NCI-H1417 treated with DMSO at 0.1 percent for 48 hours (cell line): ENCODE measurements at regions not wholly inside any gene's neighbourhood (a gene's known extent, or its start where the extent isn't known, plus 50 kb on each side); places are given as distances from the start of the nearest gene placed in this dataset.

ENCODE experiments used
- DNase-seq: peaks from one replicate; lab custom pipeline; 2025; lab: John Stamatoyannopoulos, UW

DNA sequence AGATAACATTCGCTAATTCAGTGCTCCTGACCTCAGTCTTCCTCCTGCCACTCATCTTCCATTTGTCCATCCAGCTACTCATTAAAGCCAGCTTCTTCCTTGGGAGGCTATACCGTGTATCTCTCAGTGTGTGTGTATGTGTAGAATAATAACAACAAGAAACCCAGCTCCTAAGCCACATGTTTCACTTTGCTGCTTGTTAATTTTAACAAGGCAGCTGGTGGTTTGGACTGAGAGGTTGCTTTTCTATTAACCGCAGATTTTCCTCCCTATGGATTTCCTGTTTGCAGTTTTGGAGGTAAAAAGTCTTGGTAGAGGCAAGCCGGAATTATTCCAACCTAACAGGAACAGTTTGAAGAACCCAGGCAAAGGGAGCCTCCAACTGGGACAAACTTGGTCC lies 165.0 kb downstream of the ADAMTS15 start:
- no peak for DNase-seq

DNA sequence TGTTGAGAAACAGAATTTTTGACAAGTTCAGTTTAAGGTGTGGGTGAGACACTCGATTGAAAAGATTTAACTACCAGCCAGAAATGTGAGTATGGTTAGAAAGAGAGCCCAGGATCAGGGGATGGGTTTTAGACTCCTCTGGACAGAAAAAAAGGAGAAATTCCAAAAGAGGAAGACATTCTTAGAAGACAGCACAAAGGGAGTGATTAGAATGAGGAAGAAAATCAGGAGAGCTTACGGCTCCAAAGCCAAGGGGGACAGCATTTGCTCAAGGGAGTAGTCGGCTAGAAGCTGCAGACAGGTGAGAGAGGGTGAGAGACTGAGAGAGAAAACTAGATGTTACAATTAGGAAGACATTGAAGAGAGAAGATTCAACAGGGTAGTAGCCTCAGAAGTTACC lies 166.1 kb downstream of the ADAMTS15 start:
- no peak for DNase-seq

GRCh38 chr11:130615561-130615960 lies 167.1 kb downstream of the ADAMTS15 start:
- no peak for DNase-seq

- DNase-seq: no peak
Observed at GRCh38 chr11:130616573-130616972, 168.1 kb downstream of the ADAMTS15 start.

DNA sequence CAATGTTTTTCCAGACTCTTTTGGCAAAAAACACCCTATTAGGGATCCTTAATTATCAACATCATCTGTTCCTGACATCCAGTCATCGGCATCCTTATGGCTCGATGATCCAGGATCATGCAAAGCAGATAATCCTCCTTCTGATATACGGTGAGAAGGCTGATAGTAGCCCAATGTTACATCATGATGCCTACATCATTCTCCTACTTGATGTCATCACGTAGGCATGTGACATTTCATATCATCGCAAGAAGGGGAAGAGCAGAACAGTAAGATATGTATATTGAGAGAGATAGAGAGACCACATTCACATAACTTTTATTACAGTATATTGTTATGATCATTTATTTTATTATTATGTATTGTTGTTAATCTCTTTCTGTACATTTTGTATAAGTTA lies 168.6 kb downstream of the ADAMTS15 start:
- no peak for DNase-seq

GRCh38 chr11:130620548-130620947 lies 172.1 kb downstream of the ADAMTS15 start:
- DNase-seq: no peak

- no peak for DNase-seq
Observed at GRCh38 chr11:130622141-130622542, 173.7 kb downstream of the ADAMTS15 start.

- no peak for DNase-seq
Observed at GRCh38 chr11:130623670-130624668, 175.5 kb downstream of the ADAMTS15 start.

DNA sequence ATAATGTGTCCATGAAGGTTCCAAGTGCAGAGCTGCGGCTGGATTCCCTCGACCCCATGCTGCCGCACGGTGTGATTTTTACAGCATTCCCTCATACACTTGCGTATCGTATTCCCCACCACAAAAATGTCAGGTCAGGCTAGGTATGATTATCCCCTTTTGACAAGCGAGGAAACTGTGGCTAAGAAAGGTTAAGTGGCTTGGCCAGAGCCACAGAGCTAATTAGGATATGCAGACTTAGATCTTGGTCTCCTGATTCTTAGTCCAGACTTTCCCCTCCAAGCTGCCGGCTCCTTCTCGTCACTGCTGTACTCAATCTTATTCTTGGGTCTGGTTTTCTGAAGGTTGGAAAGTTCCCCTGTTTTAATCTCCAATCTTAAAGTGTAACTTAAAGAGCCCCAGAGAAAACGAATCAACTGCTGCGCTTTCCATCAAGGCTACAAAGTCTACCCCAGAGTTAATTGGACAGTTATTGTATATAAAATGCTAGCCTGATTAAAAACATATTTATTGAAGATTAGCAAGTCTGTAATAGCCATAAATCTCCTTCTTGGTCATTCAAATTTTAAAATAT lies 176.6 kb downstream of the ADAMTS15 start:
- DNase-seq: no peak

GRCh38 chr11:130625578-130626306 lies 177.3 kb downstream of the ADAMTS15 start:
- no peak for DNase-seq

GRCh38 chr11:130629039-130629438 lies 180.6 kb downstream of the ADAMTS15 start:
- DNase-seq: no peak

DNA sequence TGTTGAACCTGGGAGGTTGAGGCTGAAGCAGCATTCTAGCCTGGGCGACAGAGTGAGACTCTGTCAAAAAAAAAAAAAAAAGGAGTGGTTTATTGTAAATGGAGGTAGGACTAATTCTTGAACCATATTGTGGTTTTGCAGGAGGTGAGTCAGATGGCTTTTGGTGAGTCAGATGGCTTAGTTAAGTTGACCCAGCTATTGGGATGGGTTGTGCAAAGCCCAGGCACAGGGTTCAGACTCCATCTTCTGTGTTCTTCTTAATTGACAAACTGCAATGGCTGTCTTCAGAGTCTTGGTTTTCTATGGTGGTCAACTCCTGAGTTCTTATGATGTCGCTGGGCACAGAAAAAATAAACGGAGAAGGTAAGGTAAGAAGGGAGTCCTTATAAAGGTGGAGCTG lies 182.7 kb downstream of the ADAMTS15 start:
- DNase-seq: no peak

- no peak for DNase-seq
Observed at GRCh38 chr11:130633466-130633865, 185.0 kb downstream of the ADAMTS15 start.

GRCh38 chr11:130634186-130634585 lies 185.7 kb downstream of the ADAMTS15 start:
- no peak for DNase-seq

GRCh38 chr11:130634961-130635473 lies 186.6 kb downstream of the ADAMTS15 start:
- peak; percentile 12 for DNase-seq

GRCh38 chr11:130635937-130636630 lies 187.6 kb downstream of the ADAMTS15 start:
- DNase-seq: no peak

GRCh38 chr11:130636722-130637464 lies 188.4 kb downstream of the ADAMTS15 start:
- DNase-seq: no peak

GRCh38 chr11:130637566-130637965 lies 189.1 kb downstream of the ADAMTS15 start:
- no peak for DNase-seq

GRCh38 chr11:130638033-130638432 lies 189.6 kb downstream of the ADAMTS15 start:
- no peak for DNase-seq

- DNase-seq: no peak
Observed at GRCh38 chr11:130638624-130639023, 190.2 kb downstream of the ADAMTS15 start.

DNA sequence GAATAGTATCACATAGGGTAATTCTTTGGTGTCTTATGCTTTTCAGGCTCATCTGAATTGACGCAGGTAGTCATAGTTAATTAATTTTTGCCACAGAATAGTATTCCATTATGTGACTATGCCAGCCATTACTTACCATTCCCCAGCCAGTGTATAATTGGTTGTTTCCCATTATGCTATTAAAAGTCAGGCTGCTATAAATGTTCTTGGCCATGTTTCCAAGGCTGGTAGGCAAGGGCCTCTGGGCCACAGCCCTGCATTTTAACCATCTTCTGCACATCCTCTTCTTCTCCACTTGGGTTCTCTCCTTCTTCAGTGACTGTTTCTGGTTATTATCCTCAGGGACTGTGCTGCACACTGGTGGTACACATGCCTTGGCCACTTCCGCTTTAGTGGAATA lies 190.9 kb downstream of the ADAMTS15 start:
- no peak for DNase-seq
